Thymus (tissue), 11 donors: ENCODE measurements at regions not wholly inside any gene's neighbourhood (a gene's known extent, or its start where the extent isn't known, plus 50 kb on each side); places are given as distances from the start of the nearest gene placed in this dataset.

Experiments used
- DNase-seq, 9 donors: peaks; one replicate each; pipeline ENCODE4 v3.0.0-alpha.2; 2013; ENCODE audit warnings: low spot score in 9 of 9, low read depth in 6 of 9, missing footprints in 1 of 9
- H3K27ac ChIP-seq, 2 donors: one replicate each; pipeline ENCODE4 v1.5.1; 2013; ENCODE audit warnings: control low read depth in 1 of 2, low read depth in 1 of 2, low read length in 1 of 2, mild to moderate bottlenecking in 1 of 2, moderate library complexity in 1 of 2
- H3K27me3 ChIP-seq, 2 donors: one replicate each; pipeline ENCODE4 v1.5.1; 2013; ENCODE audit warnings: low read length in 1 of 2; ENCODE audit not compliant: control insufficient read depth in 2 of 2, insufficient read depth in 1 of 2
- H3K36me3 ChIP-seq, 2 donors: one replicate each; pipeline ENCODE4 v1.5.1; 2013; ENCODE audit warnings: low read length in 1 of 2, mild to moderate bottlenecking in 1 of 2, moderate library complexity in 1 of 2; ENCODE audit not compliant: control insufficient read depth in 2 of 2, insufficient read depth in 2 of 2
- H3K4me1 ChIP-seq, 2 donors: one replicate each; pipeline ENCODE4 v1.5.1; 2013; ENCODE audit warnings: low read length in 2 of 2; ENCODE audit not compliant: control insufficient read depth in 2 of 2, insufficient read depth in 2 of 2
- H3K4me3 ChIP-seq, 2 donors: one replicate each; pipeline ENCODE4 v1.5.1; 2013; ENCODE audit warnings: low read length in 2 of 2, control low read depth in 1 of 2, mild to moderate bottlenecking in 1 of 2
- H3K9me3 ChIP-seq, 2 donors: one replicate each; pipeline ENCODE4 v1.5.1; 2013; ENCODE audit warnings: low read length in 1 of 2, mild to moderate bottlenecking in 1 of 2; ENCODE audit not compliant: control insufficient read depth in 2 of 2, insufficient read depth in 1 of 2
- WGBS: extraction: QIAGEN DNeasy Blood & Tissue Kit; methylation state at CpG from one replicate; pipeline ENCODE4 v1.1.7; 2013; 5-methylcytosine and 5-hydroxymethylcytosine counted together
- donor health status: healthy.

- H3K27me3 ChIP-seq, result peaks cover 8 to 16% of the 10 kb centered on the region in 2 donors
- H3K36me3 ChIP-seq, result no peaks in the 10 kb centered on the region
- WGBS, result 62% methylated on average over 3 of the region's 3 CpGs
- no peaks in the 10 kb centered on the region for H3K9me3 ChIP-seq
- DNase-seq, result no peak
- no peak overlapping the region for H3K27ac ChIP-seq
- no peaks in the 10 kb centered on the region for H3K4me1 ChIP-seq
- no peak overlapping the region for H3K4me3 ChIP-seq
These were observed 361.0 kb downstream of the SETD4 start for GRCh38 chr21:35699361-35699760.

DNA sequence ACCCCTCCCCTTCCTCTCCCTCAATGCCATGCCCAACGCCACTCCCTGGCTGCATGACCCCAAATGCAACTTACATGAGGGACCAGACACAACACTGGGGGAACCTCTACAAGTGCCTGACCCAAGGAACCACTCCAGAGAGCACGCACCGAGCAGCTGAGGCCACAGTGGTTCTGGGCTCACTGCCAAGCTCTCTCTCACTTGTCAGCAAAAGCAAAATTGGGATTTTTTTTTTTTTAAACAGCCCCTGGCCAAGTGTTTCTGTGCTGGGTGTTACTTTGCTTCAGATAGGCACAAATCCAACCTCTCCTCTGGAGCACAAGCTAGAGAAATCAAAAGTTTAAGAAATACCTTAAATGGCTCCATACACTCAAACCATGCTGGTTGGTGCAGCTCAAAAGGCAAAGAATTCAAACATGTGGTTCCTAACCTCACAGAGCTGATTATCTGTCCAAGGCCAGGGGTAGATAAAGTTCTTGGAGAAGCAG is 363.0 kb downstream of the SETD4 start:
- peak in 1 of 9 donors; percentile 16 for DNase-seq
- WGBS, result under 1% methylated on average over 3 of the region's 3 CpGs
- H3K4me3 ChIP-seq, result no peak overlapping the region
- H3K4me1 ChIP-seq, result no peaks in the 10 kb centered on the region
- H3K27ac ChIP-seq, result no peak overlapping the region
- no peaks in the 10 kb centered on the region for H3K9me3 ChIP-seq
- peaks cover 6 to 14% of the 10 kb centered on the region in 2 donors for H3K27me3 ChIP-seq
- no peaks in the 10 kb centered on the region for H3K36me3 ChIP-seq

- WGBS, result 73% methylated on average over 2 of the region's 2 CpGs
- no peak overlapping the region for H3K27ac ChIP-seq
- peaks cover 7 to 14% of the 10 kb centered on the region in 2 donors for H3K27me3 ChIP-seq
- DNase-seq, result no peak
- no peak overlapping the region for H3K4me3 ChIP-seq
- H3K4me1 ChIP-seq, result no peaks in the 10 kb centered on the region
- H3K36me3 ChIP-seq, result no peaks in the 10 kb centered on the region
- no peaks in the 10 kb centered on the region for H3K9me3 ChIP-seq
These were observed 363.7 kb downstream of the SETD4 start for GRCh38 chr21:35696644-35697043.

DNA sequence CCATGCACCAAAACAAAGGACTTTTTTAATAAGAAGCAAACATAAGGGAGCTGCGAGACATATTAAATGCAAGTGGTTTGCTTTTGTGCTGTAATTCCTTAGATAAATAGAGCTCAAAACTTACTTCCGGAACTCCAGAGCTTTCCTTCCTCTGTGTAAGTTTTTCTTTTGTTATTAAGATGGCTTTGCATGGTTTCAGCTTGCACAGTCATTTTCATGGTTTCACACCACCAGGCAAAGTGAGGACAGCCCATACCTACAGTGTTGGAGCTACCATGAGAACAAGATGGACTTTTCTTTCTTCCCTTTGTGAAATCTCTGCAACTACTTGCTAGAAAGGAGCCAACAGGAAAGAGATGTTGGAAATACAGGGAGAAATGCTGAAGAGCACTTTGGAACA is 368.0 kb downstream of the SETD4 start:
- no peak for DNase-seq
- no peak overlapping the region for H3K4me3 ChIP-seq
- peaks cover 0 to 2% of the 10 kb centered on the region in 2 donors for H3K9me3 ChIP-seq
- no peaks in the 10 kb centered on the region for H3K4me1 ChIP-seq
- peaks cover 5 to 18% of the 10 kb centered on the region in 2 donors for H3K27me3 ChIP-seq
- H3K27ac ChIP-seq, result no peak overlapping the region
- H3K36me3 ChIP-seq, result no peaks in the 10 kb centered on the region
- whole genome bisulfite sequencing, result 93% methylated on average over 2 of the region's 2 CpGs

DNA sequence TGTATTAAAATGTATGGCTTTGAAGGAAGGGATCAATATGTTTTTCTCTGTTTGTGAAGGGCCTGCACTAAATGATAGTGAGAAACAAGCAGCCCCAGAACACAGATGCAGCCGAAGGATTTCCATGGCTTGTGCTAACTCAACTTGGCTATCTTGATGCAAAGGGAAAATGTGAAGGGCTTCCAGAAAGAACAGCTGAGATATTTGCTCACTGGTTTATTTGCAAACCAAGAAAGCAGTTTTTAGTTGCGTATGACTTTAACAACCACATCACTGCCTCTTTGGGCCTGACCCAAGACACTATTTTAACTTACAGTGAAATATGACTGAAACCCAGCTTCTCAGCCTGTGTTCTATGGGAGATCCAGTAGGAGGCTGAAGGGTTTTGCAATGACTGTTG is 369.9 kb downstream of the SETD4 start:
- peaks cover 0 to 2% of the 10 kb centered on the region in 2 donors for H3K9me3 ChIP-seq
- no peaks in the 10 kb centered on the region for H3K4me1 ChIP-seq
- WGBS, result 98% methylated on average over 2 of the region's 2 CpGs
- H3K27me3 ChIP-seq, result peaks cover 5 to 14% of the 10 kb centered on the region in 2 donors
- no peak for DNase-seq
- H3K4me3 ChIP-seq, result no peak overlapping the region
- H3K27ac ChIP-seq, result no peak overlapping the region
- no peaks in the 10 kb centered on the region for H3K36me3 ChIP-seq

DNA sequence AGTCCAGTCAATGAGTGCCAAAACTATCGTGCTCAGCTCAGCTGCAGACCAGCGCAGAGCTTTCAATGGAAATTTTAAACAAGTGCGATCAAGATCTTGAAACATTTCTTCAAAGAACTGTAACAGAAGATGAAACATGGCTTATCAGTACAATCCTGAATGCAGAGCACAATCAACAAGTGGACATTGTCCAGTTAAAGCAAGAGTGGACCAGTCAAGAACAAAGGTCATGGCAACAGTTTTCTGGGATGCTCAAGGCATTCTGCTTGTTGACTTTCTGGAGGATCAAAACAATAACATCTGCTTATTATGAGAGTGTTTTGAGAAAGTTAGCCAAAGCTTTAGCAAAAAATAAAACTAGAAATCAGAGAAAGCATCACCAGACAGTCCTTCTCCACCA is 374.2 kb downstream of the SETD4 start:
- H3K4me3 ChIP-seq, result no peak overlapping the region
- H3K4me1 ChIP-seq, result no peaks in the 10 kb centered on the region
- H3K27ac ChIP-seq, result no peak overlapping the region
- peaks cover 0 to 9% of the 10 kb centered on the region in 2 donors for H3K27me3 ChIP-seq
- H3K9me3 ChIP-seq, result peaks cover 0 to 2% of the 10 kb centered on the region in 2 donors
- no peak for DNase-seq
- no peaks in the 10 kb centered on the region for H3K36me3 ChIP-seq
- 32% methylated on average over 3 of the region's 3 CpGs for WGBS

- 96% methylated on average over 3 of the region's 3 CpGs for WGBS
- no peak overlapping the region for H3K27ac ChIP-seq
- no peak for DNase-seq
These were observed 376.5 kb downstream of the SETD4 start for GRCh38 chr21:35683664-35684304.

GRCh38 chr21:35682904-35683549 is 377.3 kb downstream of the SETD4 start:
- peaks cover 0 to 4% of the 10 kb centered on the region in 2 donors for H3K27me3 ChIP-seq
- H3K4me1 ChIP-seq, result no peaks in the 10 kb centered on the region
- no peak for DNase-seq
- no peak overlapping the region for H3K4me3 ChIP-seq
- peaks cover 0 to 2% of the 10 kb centered on the region in 2 donors for H3K9me3 ChIP-seq
- WGBS, result 96% methylated on average over 2 of the region's 2 CpGs
- no peaks in the 10 kb centered on the region for H3K36me3 ChIP-seq
- no peak overlapping the region for H3K27ac ChIP-seq

More at GRCh38 chr21:35683664-35684304, 376.5 kb downstream of the SETD4 start:
- H3K36me3 ChIP-seq, result no peaks in the 10 kb centered on the region
- H3K4me1 ChIP-seq, result no peaks in the 10 kb centered on the region
- no peak overlapping the region for H3K4me3 ChIP-seq
- peaks cover 0 to 2% of the 10 kb centered on the region in 2 donors for H3K9me3 ChIP-seq
- peaks cover 0 to 6% of the 10 kb centered on the region in 2 donors for H3K27me3 ChIP-seq

DNA sequence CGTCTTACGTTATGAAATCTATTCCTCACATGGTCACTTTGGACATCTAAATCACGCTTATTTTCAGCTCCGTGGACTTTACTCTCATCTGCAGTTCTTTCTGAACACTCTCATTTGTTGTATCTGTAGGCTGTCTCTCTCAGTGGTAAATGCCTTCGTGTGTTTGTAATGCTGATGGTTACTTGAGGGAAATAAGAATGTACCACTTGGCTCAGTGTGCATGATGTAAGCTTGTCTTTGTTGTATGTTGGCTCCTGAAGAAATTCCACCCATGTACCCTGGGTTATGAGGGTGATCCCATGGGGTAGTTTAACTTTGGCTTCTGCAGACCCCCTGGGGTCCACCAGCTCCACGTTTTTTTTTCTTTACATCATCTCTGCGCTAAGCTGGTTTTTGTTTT is 378.4 kb downstream of the SETD4 start:
- Histone ChIP-seq H3K27ac (no peak overlapping the region), H3K27me3 (no peaks in the 10 kb centered on the region), H3K9me3 (no peaks in the 10 kb centered on the region), H3K36me3 (no peaks in the 10 kb centered on the region), H3K4me1 (no peaks in the 10 kb centered on the region), H3K4me3 (no peak overlapping the region)
- 94% methylated on average over 7 of the region's 7 CpGs for WGBS
- no peak for DNase-seq
